ENCODE measurements at regions not wholly inside any gene's neighbourhood (a gene's known extent, or its start where the extent isn't known, plus 50 kb on each side); places are given as distances from the start of the nearest gene placed in this dataset.
"Not testable (repeated sequence)": the region's sequence is repeated elsewhere in the genome, so short reads cannot be mapped to it uniquely, and the experiment has no call there.

DNA sequence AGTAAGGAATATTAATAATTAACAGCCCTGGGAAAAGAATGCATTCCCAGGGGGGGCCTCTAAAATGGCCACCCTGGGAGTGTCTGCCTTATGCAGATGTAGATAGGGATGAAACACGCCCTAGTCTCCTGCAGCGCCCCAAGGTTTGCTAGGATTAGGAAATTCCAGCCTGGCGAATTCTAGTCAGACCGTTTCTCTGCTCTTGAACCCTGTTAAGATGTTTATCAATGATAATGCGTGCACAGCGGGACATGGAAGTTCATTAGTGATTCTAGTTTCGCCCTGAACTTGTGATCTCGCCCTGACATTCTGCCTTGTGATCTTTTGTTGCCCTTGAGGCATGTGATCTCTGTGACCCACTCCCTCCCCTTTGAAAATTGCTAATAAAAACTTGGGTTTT is 95.1 kb upstream of the UGP2 start:
- TF ChIP-seq CTCF, POLR2A (IDR thresholded peaks at IDR 0.05): not testable (repeated sequence)

Measured in Peyer's patch (tissue), 4 donors.